C4-2B (cell line): ENCODE measurements at regions not wholly inside any gene's neighbourhood (a gene's known extent, or its start where the extent isn't known, plus 50 kb on each side); places are given as distances from the start of the nearest gene placed in this dataset.

Experiments used
- CTCF ChIP-seq: fragments of 450-650 bp; conservative IDR thresholded peaks from 2 replicates; pipeline ENCODE4 v1.5.1; 2017; ENCODE audit warnings: mild to moderate bottlenecking
- ZFX ChIP-seq: fragments of 450-650 bp; IDR thresholded peaks from 2 replicates; pipeline ENCODE4 v1.6.1; 2017

DNA sequence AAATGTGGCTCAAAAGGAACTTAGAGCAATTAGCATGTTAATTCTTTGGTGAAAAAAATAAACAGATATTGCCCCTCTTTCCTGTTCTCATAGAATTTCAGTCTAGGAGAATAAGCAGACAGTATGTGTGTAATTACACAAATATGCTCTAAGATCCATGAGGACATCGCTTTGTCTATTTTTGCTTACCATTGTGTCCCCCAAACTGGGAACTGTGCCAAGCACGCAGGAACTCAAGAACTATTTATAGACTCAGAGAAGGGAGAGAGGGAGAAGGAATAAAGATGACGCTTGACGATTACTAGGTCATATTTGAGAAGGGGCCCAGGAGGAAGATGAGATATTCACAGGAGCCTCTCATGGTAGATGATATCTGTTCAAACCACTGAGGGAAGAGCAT, 692.6 kb downstream of the RAB28 start:
- TF ChIP-seq CTCF (no peak), ZFX (no peak)
